GM10266 (cell line): ENCODE measurements at regions not wholly inside any gene's neighbourhood (a gene's known extent, or its start where the extent isn't known, plus 50 kb on each side); places are given as distances from the start of the nearest gene placed in this dataset.

ENCODE experiments used
- DNase-seq: peaks from one replicate; pipeline ENCODE4 v3.0.0; 2012; ENCODE audit errors: extremely low spot score
- TF ChIP-seq, protein P1 (sequence below): IDR thresholded peaks from 2 replicates; pipeline ENCODE4 v1.5.1; 2012; ENCODE audit warnings: mild to moderate bottlenecking, low read depth; ENCODE audit not compliant: control insufficient read depth, insufficient read depth; ENCODE audit errors: missing control alignments

DNA sequence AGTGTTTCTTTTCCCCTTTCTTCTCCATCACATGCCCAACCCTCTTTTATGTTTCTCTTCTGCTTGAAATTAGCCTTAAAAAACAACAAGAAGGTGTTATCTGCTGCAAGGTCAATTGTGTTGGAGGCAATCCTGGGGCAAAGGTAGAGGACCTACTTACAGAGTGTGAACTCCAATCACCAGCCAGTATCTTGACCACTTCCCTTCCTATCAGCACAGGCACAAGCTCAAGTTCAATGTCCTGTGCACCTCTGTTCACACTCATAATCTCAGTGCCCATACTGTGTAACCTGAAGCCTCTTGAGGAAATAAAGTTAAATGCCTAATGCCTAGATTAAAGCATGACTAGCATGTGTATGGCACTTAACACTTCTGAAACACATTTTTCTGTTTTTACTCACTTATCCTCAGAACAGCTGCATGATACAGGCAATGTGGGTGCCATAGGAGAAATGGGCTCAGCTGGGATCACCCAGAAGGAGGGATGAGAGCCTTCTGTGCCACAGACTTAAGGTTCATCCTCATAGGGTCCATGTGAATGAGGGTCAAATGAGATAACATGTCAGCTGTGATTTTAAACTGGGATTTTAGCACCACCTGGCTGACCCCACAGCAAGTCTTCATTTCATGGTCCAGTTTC is 701.5 kb downstream of the BCL11A start:
- TF ChIP-seq, protein P1, sequence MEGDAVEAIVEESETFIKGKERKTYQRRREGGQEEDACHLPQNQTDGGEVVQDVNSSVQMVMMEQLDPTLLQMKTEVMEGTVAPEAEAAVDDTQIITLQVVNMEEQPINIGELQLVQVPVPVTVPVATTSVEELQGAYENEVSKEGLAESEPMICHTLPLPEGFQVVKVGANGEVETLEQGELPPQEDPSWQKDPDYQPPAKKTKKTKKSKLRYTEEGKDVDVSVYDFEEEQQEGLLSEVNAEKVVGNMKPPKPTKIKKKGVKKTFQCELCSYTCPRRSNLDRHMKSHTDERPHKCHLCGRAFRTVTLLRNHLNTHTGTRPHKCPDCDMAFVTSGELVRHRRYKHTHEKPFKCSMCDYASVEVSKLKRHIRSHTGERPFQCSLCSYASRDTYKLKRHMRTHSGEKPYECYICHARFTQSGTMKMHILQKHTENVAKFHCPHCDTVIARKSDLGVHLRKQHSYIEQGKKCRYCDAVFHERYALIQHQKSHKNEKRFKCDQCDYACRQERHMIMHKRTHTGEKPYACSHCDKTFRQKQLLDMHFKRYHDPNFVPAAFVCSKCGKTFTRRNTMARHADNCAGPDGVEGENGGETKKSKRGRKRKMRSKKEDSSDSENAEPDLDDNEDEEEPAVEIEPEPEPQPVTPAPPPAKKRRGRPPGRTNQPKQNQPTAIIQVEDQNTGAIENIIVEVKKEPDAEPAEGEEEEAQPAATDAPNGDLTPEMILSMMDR, result no peak
- DNase-seq, result no peak

DNA sequence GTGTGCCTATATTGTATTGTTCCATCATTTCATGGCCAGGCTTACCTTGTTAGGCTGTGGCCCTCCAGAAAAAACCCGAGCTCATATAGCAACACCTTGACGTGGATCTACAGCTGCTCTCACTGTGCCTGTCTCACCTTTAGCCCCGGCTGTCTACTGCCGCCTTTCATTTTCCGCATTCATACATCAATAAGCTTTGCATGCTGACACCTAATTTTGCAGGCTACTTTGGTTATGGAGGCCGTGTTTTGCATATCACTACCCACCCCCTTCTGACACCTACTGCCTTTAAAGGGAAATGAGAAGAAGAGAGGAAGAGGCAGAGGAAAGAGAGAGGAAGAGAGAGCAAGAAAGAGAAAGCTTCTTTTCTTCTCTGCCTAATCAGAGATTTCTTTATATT is 702.9 kb downstream of the BCL11A start:
- TF ChIP-seq, protein P1, result no peak
- DNase-seq, result no peak

DNA sequence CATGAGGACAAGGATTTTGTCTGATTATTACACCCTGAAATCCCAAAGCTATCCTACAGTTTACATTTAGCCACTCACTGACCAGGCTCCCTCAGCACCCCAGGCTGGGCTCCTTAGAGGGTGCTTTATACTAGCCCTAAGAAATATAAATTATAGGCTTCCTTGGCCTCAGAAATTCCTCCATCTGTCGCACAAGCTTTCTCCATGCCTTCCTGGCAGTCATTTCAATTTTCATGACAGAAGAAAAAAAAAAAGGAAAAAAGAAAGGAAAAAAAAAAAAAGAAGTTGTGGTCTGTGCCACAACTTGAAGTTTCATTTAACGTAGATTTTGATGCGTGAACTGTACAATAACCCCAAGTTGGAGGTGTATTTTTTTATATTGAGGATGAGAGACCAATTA is 719.5 kb downstream of the BCL11A start:
- TF ChIP-seq, protein P1, result no peak
- DNase-seq, result no peak

DNA sequence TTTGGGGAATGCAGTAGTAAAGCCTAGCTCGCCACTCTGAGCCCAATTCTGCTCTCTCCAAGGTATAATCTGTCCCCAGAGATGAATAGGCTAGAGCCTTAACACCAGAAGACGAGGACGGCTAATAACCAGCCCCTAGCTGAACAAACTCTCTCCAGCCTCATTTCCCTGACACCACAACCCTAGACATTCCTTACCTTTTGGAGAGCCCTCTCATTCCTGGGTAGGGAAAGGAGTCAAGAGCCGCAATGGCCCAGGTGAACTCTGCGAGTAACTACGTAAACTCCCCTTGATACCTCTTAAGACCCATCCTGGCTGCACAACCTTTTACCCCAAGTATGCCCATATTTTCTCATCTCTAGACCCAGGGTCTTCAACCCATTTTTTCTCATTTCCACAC is 722.9 kb downstream of the BCL11A start:
- no peak for DNase-seq
- TF ChIP-seq, protein P1, result no peak

DNA sequence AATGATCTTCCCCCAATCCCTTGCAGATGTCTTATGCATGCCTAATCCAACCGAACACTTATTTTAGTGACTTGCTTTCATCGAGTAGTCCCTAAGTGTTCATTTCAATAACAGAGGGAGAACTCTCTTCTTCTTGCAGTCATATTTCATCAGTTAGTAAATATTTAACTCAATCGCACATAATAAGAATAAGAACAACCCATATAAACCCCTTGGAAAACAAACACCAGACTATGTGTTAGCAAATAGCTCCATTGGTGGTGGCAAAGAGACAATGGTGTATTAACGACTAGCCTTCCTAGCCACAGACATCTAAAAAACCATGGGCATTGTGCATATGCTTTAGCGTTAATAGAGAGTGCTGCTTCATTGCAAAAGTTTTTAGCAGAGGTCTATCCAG is 725.8 kb downstream of the BCL11A start:
- no peak for DNase-seq
- TF ChIP-seq, protein P1, result no peak

DNA sequence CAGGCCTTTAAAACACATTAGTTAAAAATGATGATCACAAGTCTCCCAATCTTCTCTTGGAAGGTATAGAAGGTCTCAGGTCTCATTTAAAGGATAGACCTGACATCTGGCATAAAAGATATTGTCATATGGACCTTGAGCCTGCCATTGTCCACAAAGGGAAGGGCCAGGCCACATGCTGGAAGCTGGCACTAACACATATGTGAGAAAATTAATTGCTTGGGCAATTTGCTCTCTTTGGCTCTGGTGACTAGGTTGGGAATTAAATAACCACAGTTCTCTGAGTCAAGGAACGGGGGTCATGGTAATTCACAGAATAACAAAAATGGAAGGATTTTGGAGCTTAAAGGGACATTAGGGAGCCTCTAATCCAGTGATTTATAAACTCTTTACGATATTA is 727.3 kb downstream of the BCL11A start:
- no peak for DNase-seq

DNA sequence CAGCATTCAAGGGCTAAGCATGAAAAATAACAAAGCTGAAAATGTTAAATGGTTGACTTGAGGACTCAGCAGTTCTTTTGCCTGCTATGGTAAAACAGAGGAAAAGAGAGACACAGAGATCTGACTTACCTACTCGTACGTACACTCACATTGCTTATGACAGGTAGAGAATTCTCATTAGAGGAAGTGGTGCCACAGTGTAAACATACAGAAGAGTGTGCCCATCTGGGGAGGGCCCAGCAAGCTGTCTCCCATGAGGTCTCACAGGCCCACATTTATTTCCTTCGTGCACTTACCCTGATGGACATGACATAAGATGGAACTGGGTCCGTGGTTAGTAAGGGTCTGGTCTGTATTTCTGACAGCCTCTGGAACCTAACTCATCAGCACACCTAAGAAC is 729.1 kb downstream of the BCL11A start:
- DNase-seq, result no peak
- TF ChIP-seq, protein P1, result no peak

More for the DNA sequence above, 727.3 kb downstream of the BCL11A start:
- TF ChIP-seq, protein P1, result no peak
